Spleen (tissue), 11 donors: ENCODE measurements at regions not wholly inside any gene's neighbourhood (a gene's known extent, or its start where the extent isn't known, plus 50 kb on each side); places are given as distances from the start of the nearest gene placed in this dataset.

Source experiments
- DNase-seq: peaks from one replicate; pipeline ENCODE4 v3.0.0-alpha.2; 2020
- H3K27ac ChIP-seq, 8 donors: fragments of 200-600 bp; sonication (generic) in 7 of 8; 1 replicate in 4 of 8; 2 replicates in 4 of 8; pipeline versions ENCODE4 v1.5.0 to v1.8.0; 2016 to 2021; ENCODE audit warnings: inconsistent platforms in 4 of 8, mild to moderate bottlenecking in 4 of 8, moderate library complexity in 1 of 8
- H3K27me3 ChIP-seq, 7 donors: fragments of 200-600 bp; sonication (generic) in 6 of 7; replicated peaks in 1 of 7; 1 replicate in 4 of 7; 2 replicates in 3 of 7; pipeline versions ENCODE4 v1.5.0 to v1.8.0; 2016 to 2021; ENCODE audit warnings: inconsistent platforms in 3 of 7, mild to moderate bottlenecking in 1 of 7
- H3K36me3 ChIP-seq, 6 donors: fragments of 200-600 bp; sonication (generic) in 5 of 6; 1 replicate in 4 of 6; 2 replicates in 2 of 6; pipeline versions ENCODE4 v1.5.0 to v1.8.0; 2016 to 2021; ENCODE audit warnings: inconsistent platforms in 2 of 6
- H3K4me1 ChIP-seq, 6 donors: fragments of 200-600 bp; sonication (generic) in 5 of 6; 1 replicate in 3 of 6; 2 replicates in 3 of 6; pipeline versions ENCODE4 v1.5.0 to v1.8.0; 2016 to 2021; ENCODE audit warnings: inconsistent platforms in 3 of 6
- H3K4me3 ChIP-seq, 8 donors: fragments of 200-600 bp; sonication (generic) in 7 of 8; 1 replicate in 4 of 8; 2 replicates in 4 of 8; pipeline versions ENCODE4 v1.5.0 to v1.8.0; 2016 to 2021; ENCODE audit warnings: inconsistent platforms in 4 of 8, mild to moderate bottlenecking in 4 of 8, moderate library complexity in 2 of 8
- H3K9me3 ChIP-seq, 8 donors: fragments of 200-600 bp; sonication (generic) in 7 of 8; 1 replicate in 4 of 8; 2 replicates in 4 of 8; pipeline versions ENCODE4 v1.5.0 to v1.8.0; 2016 to 2021; ENCODE audit warnings: inconsistent platforms in 4 of 8
- POLR2A ChIP-seq, 3 donors: fragments of 450-650 bp; IDR thresholded peaks; one replicate each; pipeline ENCODE4 v1.5.1; 2017; ENCODE audit warnings: antibody characterized with exemption in 3 of 3, mild to moderate bottlenecking in 1 of 3
- POLR2AphosphoS5 ChIP-seq, 3 donors: sonication (generic); formaldehyde crosslinking; IDR thresholded peaks; one replicate each; pipeline ENCODE4 v1.5.1; 2017; ENCODE audit warnings: antibody characterized with exemption in 3 of 3
- WGBS, 5 donors: extraction: QIAGEN DNeasy Blood & Tissue Kit in 3 of 5; methylation state at CpG; one replicate each; pipeline versions ENCODE4 v1.1.5 to v1.1.7; 2013 to 2018; 5-methylcytosine and 5-hydroxymethylcytosine counted together
- intact Hi-C: fragments of 100-400 bp; cut with DNase I; formaldehyde crosslinking; loops from one replicate; pipeline ENCODE4 v1.15.0; 2023; ENCODE audit warnings: low total_unique reads
- TF ChIP-seq, protein P1 (sequence below), 11 experiments: fragments of 200-600 bp in 7 of 11; fragments of 450-650 bp in 4 of 11; sonication (generic) in 4 of 11; IDR thresholded peaks in 8 of 11; conservative IDR thresholded peaks in 3 of 11; 1 replicate in 7 of 11; 2 replicates in 4 of 11; pipeline versions ENCODE4 v1.4.0 to v1.8.0; 2016 to 2021; ENCODE audit warnings: antibody characterized with exemption in 11 of 11, inconsistent platforms in 4 of 11, mild to moderate bottlenecking in 1 of 11
- donor health status: healthy with polysubstance abuse.
- donor health status: DM: no; HTN: no; CAD: no; lungs with moderate emphysema.
- donor health status: DM: no; HTN: no; CAD: no.
- donor health status: Bipolar disorder and iron deficiency.
- donor health status: healthy.
- donor health status: DM: no; HTN: no; CAD: no.
- donor health status: DM: yes; HTN: yes; CAD: no.

DNA sequence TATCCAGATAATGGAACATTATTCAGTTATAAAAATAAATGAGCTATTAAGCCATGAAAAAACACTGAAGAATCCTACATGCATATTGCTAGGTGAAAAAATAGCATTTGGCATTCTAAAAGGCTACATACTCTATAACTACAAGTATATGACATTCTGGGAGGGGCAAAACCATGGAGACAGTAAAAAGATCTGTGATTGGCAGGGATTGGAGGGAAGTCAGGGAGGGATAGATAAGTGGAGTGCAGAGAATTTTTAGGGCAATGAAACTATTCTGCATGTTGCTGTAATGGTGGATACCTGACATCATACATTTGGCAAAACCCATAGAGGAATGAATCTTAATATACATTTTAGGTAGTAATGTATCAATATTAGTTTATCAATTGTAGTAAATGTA lies 63.1 kb upstream of the SLC38A2 start:
- DNase-seq = no peak
- Histone ChIP-seq H3K36me3 (no peaks in the 10 kb centered on the region), H3K9me3 (no peaks in the 10 kb centered on the region), H3K27ac (no peak overlapping the region), H3K4me1 (peaks cover 0 to 21% (median 11%) of the 10 kb centered on the region in 6 donors), H3K4me3 (no peak overlapping the region), H3K27me3 (no peaks in the 10 kb centered on the region)
- intact Hi-C loops = no loop called here
- TF ChIP-seq, protein P1, sequence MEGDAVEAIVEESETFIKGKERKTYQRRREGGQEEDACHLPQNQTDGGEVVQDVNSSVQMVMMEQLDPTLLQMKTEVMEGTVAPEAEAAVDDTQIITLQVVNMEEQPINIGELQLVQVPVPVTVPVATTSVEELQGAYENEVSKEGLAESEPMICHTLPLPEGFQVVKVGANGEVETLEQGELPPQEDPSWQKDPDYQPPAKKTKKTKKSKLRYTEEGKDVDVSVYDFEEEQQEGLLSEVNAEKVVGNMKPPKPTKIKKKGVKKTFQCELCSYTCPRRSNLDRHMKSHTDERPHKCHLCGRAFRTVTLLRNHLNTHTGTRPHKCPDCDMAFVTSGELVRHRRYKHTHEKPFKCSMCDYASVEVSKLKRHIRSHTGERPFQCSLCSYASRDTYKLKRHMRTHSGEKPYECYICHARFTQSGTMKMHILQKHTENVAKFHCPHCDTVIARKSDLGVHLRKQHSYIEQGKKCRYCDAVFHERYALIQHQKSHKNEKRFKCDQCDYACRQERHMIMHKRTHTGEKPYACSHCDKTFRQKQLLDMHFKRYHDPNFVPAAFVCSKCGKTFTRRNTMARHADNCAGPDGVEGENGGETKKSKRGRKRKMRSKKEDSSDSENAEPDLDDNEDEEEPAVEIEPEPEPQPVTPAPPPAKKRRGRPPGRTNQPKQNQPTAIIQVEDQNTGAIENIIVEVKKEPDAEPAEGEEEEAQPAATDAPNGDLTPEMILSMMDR (IDR thresholded peaks at IDR 0.05 in 8 of 11, conservative IDR thresholded peaks at IDR 0.05 in 3 of 11) = no peak
- TF ChIP-seq POLR2A (IDR thresholded peaks at IDR 0.05) = no peak

DNA sequence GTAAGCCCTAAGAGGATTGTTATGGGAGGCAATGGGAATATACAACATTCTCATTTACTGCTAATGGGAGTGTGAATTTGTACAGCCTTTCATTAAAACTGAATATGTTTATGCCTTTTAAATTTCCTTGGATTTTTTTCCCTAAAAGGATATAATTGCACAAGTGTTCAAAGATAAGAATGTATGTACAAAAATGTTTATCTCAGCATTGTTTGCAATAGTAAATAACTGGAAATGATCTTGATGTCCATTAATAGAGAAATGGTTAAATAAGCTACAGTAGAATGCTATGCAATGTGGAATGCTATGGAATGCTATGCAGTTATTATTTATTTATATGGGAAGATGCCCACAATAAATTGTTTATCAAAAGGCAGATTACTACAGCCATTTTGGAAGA lies 62.5 kb upstream of the SLC38A2 start:
- H3K27ac ChIP-seq = no peak overlapping the region
- H3K4me1 ChIP-seq = peaks cover 0 to 27% (median 17%) of the 10 kb centered on the region in 6 donors
- DNase-seq = no peak
- intact Hi-C loops = no loop called here
- H3K27me3 ChIP-seq = no peaks in the 10 kb centered on the region
- H3K4me3 ChIP-seq = no peak overlapping the region
- TF ChIP-seq, protein P1 (IDR thresholded peaks at IDR 0.05 in 8 of 11, conservative IDR thresholded peaks at IDR 0.05 in 3 of 11) = no peak
- TF ChIP-seq POLR2A (IDR thresholded peaks at IDR 0.05) (no peak), POLR2AphosphoS5 (IDR thresholded peaks at IDR 0.05) (no peak)
- no peaks in the 10 kb centered on the region for H3K36me3 ChIP-seq
- no peaks in the 10 kb centered on the region for H3K9me3 ChIP-seq

DNA sequence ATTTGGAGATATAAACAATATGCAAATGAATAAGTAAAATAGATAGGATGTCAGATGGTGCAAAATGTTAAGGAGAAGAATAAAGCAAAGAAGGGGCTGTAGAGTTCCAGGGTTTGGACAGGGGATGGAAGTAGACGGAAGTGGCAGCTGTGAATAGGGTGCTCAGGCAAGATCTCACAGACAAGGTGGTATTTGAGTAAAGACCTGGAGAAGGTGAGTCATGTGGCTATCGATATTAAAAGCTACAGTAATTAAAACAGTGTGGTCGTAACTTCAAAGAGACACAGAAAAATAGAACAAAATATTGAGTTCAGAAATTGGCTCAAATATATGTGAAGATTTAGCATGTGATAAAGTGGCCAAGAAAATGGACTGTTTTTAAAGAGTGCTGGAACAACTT lies 61.3 kb upstream of the SLC38A2 start:
- H3K4me1 ChIP-seq = peaks cover 0 to 31% (median 21%) of the 10 kb centered on the region in 6 donors
- intact Hi-C loops = no loop called here
- TF ChIP-seq POLR2A (IDR thresholded peaks at IDR 0.05) = no peak
- no peak for TF ChIP-seq POLR2AphosphoS5 (IDR thresholded peaks at IDR 0.05)
- TF ChIP-seq, protein P1 (IDR thresholded peaks at IDR 0.05 in 8 of 11, conservative IDR thresholded peaks at IDR 0.05 in 3 of 11) = no peak
- H3K27me3 ChIP-seq = no peaks in the 10 kb centered on the region
- no peak overlapping the region for H3K4me3 ChIP-seq
- WGBS, 5 donors = 64 to 96% (median 95%) methylated on average over 3 of the region's 3 CpGs
- DNase-seq = no peak
- no peaks in the 10 kb centered on the region for H3K9me3 ChIP-seq
- H3K36me3 ChIP-seq = no peaks in the 10 kb centered on the region
- H3K27ac ChIP-seq = no peak overlapping the region

DNA sequence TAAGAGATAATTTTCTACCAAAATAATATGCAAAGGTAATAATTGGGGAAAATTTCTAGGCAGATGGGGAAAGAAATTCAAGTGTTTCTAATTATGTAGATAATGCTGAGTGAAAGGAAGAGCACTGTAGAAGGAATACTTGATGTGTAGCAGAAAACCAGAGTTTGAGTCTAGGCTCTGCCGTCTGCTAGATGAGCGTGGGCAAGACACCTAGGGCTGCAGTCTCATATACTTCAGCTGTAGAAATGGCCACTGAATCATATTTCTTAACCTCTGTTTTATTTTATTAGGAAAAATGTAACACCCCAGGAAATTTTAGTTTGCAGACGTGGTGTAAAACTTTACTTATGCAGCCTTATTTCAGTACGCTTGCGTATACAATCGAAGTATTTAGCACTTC lies 59.8 kb upstream of the SLC38A2 start:
- H3K27me3 ChIP-seq = no peaks in the 10 kb centered on the region
- TF ChIP-seq POLR2A (IDR thresholded peaks at IDR 0.05) (no peak), POLR2AphosphoS5 (IDR thresholded peaks at IDR 0.05) (no peak)
- TF ChIP-seq, protein P1 (IDR thresholded peaks at IDR 0.05 in 8 of 11, conservative IDR thresholded peaks at IDR 0.05 in 3 of 11) = no peak
- intact Hi-C loops = no loop called here
- peaks cover 0 to 31% (median 21%) of the 10 kb centered on the region in 6 donors for H3K4me1 ChIP-seq
- H3K27ac ChIP-seq = peak overlapping the region in 7 of 8 donors; percentile 47 to 84 (median 75)
- no peaks in the 10 kb centered on the region for H3K36me3 ChIP-seq
- H3K9me3 ChIP-seq = no peaks in the 10 kb centered on the region
- 78 to 87% (median 80%) methylated on average over 6 of the region's 6 CpGs for WGBS, 5 donors
- DNase-seq = no peak
- no peak overlapping the region for H3K4me3 ChIP-seq
